Omental fat pad (tissue), 3 donors: ENCODE measurements at regions not wholly inside any gene's neighbourhood (a gene's known extent, or its start where the extent isn't known, plus 50 kb on each side); places are given as distances from the start of the nearest gene placed in this dataset.

Experiments
- ATAC-seq: fragments of 150-250 bp; one replicate; pipeline ENCODE4 v1.9.1; 2016; ENCODE audit warnings: mild to moderate bottlenecking, moderate library complexity; ENCODE audit not compliant: low FRiP score
- DNase-seq: peaks from one replicate; pipeline ENCODE4 v3.0.0-alpha.2; 2019; ENCODE audit warnings: low spot score
- CTCF ChIP-seq, 3 donors: fragments of 450-650 bp; IDR thresholded peaks; one replicate each; pipeline ENCODE4 v1.5.1; 2016 to 2017; ENCODE audit warnings: antibody characterized with exemption in 3 of 3, mild to moderate bottlenecking in 3 of 3, moderate library complexity in 2 of 3

- no peak for TF ChIP-seq CTCF (IDR thresholded peaks at IDR 0.05)
- ATAC-seq (no peak), DNase-seq (no peak)
Observed at GRCh38 chr3:124157748-124158147, 165.8 kb upstream of the ROPN1 start.

- ATAC-seq (peak; percentile 70), DNase-seq (no peak)
- no peak for TF ChIP-seq CTCF (IDR thresholded peaks at IDR 0.05)
Observed at GRCh38 chr3:124158168-124158881, 166.4 kb upstream of the ROPN1 start.

GRCh38 chr3:124161448-124161847 is 169.5 kb upstream of the ROPN1 start:
- no peak for ATAC-seq
- DNase-seq, result no peak
- TF ChIP-seq CTCF (IDR thresholded peaks at IDR 0.05), result no peak

GRCh38 chr3:124163689-124164088 is 171.8 kb upstream of the ROPN1 start:
- ATAC-seq (no peak), DNase-seq (no peak)
- TF ChIP-seq CTCF (IDR thresholded peaks at IDR 0.05), result no peak

GRCh38 chr3:124168271-124168670 is 176.3 kb upstream of the ROPN1 start:
- DNase-seq (no peak), ATAC-seq (no peak)
- no peak for TF ChIP-seq CTCF (IDR thresholded peaks at IDR 0.05)

- no peak for DNase-seq
- TF ChIP-seq CTCF (IDR thresholded peaks at IDR 0.05), result no peak
- no peak for ATAC-seq
Observed at GRCh38 chr3:124172283-124172682, 180.4 kb upstream of the ROPN1 start.

GRCh38 chr3:124172816-124173215 is 180.9 kb upstream of the ROPN1 start:
- ATAC-seq (no peak), DNase-seq (no peak)
- no peak for TF ChIP-seq CTCF (IDR thresholded peaks at IDR 0.05)
